Lower leg skin (tissue), 3 donors: ENCODE measurements at regions not wholly inside any gene's neighbourhood (a gene's known extent, or its start where the extent isn't known, plus 50 kb on each side); places are given as distances from the start of the nearest gene placed in this dataset.
"Not testable (repeated sequence)": the region's sequence is repeated elsewhere in the genome, so short reads cannot be mapped to it uniquely, and the experiment has no call there.

Experiments
- POLR2A ChIP-seq, 2 donors: fragments of 450-650 bp; IDR thresholded peaks; one replicate each; pipeline ENCODE4 v1.6.1; 2016 to 2017; ENCODE audit warnings: antibody characterized with exemption in 2 of 2, mild to moderate bottlenecking in 1 of 2, moderate library complexity in 1 of 2
- TF ChIP-seq, protein P1 (sequence below), 3 donors: fragments of 450-650 bp; IDR thresholded peaks; one replicate each; pipeline ENCODE4 v1.5.1; 2016; ENCODE audit warnings: antibody characterized with exemption in 3 of 3, mild to moderate bottlenecking in 3 of 3, moderate library complexity in 2 of 3

DNA sequence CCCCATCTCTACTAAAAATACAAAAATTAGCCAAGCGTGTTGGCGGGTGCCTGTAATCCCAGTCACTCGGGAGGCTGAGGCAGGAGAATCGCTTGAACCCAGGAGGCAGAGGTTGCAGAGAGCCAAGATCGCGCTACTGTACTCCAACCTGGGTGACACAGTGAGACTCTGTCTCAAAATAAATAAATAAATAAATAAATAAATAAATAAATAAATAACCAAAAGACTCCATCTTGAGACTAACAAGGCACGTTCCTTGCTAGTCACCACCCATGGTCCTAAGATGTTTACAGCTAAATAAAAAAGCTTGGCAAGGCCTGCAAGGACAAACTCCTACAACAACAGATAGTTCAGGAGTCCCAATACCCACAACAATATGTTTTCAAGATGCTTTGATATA lies 126.1 kb upstream of the PLS3 start:
- TF ChIP-seq, protein P1, sequence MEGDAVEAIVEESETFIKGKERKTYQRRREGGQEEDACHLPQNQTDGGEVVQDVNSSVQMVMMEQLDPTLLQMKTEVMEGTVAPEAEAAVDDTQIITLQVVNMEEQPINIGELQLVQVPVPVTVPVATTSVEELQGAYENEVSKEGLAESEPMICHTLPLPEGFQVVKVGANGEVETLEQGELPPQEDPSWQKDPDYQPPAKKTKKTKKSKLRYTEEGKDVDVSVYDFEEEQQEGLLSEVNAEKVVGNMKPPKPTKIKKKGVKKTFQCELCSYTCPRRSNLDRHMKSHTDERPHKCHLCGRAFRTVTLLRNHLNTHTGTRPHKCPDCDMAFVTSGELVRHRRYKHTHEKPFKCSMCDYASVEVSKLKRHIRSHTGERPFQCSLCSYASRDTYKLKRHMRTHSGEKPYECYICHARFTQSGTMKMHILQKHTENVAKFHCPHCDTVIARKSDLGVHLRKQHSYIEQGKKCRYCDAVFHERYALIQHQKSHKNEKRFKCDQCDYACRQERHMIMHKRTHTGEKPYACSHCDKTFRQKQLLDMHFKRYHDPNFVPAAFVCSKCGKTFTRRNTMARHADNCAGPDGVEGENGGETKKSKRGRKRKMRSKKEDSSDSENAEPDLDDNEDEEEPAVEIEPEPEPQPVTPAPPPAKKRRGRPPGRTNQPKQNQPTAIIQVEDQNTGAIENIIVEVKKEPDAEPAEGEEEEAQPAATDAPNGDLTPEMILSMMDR (IDR thresholded peaks at IDR 0.05), result not testable (repeated sequence)
- TF ChIP-seq POLR2A (IDR thresholded peaks at IDR 0.05), result not testable (repeated sequence)
